ENCODE measurements at regions not wholly inside any gene's neighbourhood (a gene's known extent, or its start where the extent isn't known, plus 50 kb on each side); places are given as distances from the start of the nearest gene placed in this dataset.
A peak's percentile ranks its signal among the peaks of the same experiment; 100 is the strongest.

DNA sequence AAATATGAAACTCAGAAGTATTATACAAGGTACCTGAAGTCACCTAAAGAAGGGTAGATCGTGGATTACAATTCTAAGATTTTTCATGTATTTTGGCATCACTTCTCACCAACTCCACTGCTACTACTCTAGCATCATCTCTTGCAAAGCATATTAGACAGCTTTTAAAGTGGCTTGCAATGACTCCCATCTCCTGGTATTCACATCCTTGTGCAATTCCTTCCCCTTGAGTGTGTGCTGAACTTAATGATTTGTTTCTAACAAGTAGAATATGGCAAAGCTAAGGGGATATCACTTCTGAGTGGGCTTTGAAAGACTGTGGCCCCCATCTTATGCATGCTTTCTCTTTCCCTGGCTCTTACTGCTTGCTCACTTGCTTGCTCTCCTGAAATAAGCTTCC, 280.2 kb downstream of the SNX13 start:
- Histone ChIP-seq H2AFZ (no peak overlapping the region), H3K9me3 (ENCODE audit: insufficient read depth, low read depth) (0 out of 2 replicates have a peak, but pooled peaks cover 5% of the 10 kb centered on the region), H3K36me3 (ENCODE audit: low read depth) (no peaks in the 10 kb centered on the region), H3F3A (ENCODE audit: insufficient read depth, low read depth) (no peaks in the 10 kb centered on the region), H3K79me2 (ENCODE audit: low read depth) (no peaks in the 10 kb centered on the region), H3K4me1 (replicated peaks; ENCODE audit: insufficient read depth) (peaks cover 9% of the 10 kb centered on the region; the same call in 1 of the 2 replicates), H3K4me3 (no peak overlapping the region), H3K27ac (no peak overlapping the region), H3K9me2 (ENCODE audit: insufficient read depth) (no peaks in the 10 kb centered on the region), H3K27me3 (ENCODE audit: insufficient read depth, low read depth) (no peaks in the 10 kb centered on the region), H4K20me1 (ENCODE audit: insufficient read depth) (no peaks in the 10 kb centered on the region), H3K4me2 (no peak overlapping the region)
- no peak for DNase-seq
- CTCF ChIA-PET: no interaction called here
- no peak for TF ChIP-seq EZH2 (IDR thresholded peaks at IDR 0.05; ENCODE audit: low read depth)
- TF ChIP-seq, protein P1, sequence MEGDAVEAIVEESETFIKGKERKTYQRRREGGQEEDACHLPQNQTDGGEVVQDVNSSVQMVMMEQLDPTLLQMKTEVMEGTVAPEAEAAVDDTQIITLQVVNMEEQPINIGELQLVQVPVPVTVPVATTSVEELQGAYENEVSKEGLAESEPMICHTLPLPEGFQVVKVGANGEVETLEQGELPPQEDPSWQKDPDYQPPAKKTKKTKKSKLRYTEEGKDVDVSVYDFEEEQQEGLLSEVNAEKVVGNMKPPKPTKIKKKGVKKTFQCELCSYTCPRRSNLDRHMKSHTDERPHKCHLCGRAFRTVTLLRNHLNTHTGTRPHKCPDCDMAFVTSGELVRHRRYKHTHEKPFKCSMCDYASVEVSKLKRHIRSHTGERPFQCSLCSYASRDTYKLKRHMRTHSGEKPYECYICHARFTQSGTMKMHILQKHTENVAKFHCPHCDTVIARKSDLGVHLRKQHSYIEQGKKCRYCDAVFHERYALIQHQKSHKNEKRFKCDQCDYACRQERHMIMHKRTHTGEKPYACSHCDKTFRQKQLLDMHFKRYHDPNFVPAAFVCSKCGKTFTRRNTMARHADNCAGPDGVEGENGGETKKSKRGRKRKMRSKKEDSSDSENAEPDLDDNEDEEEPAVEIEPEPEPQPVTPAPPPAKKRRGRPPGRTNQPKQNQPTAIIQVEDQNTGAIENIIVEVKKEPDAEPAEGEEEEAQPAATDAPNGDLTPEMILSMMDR (conservative IDR thresholded peaks at IDR 0.05): no peak
- POLR2A ChIA-PET (ENCODE audit: unreplicated experiment): no interaction called here
- intact Hi-C loops (cut with micrococcal nuclease; ENCODE audit: unreplicated experiment): no loop called here
- no TSS peak for BruUV-seq (replicated peaks)

DNA sequence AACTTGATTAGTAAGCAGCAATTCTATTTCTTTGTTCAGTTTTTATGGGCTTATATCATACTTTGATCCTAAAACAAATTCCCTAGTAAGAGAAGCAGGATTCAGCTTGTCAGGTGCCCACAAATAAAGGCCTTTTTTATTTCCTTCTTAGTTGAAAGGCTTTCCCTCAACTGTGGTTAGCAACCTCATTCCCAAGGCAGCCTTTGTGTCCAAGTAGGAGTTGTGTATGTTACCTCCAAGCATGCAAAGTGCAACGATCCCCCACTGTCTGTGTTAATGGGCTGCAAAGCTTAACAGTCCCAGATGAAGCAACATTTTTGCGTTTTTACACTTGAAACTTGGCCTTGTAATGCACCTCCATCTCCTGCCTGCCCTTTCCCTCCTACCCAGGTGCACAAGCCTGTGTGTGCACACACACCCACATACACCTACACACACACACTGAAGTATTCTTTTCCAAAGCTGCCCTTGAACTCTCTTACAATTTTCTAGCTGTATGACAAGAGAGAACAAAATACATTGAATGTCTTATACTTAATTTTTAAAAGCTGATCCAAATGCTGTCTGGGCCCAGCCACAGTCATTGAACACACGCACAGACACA, 278.2 kb downstream of the SNX13 start:
- Histone ChIP-seq H3K9me3 (ENCODE audit: insufficient read depth, low read depth) (0 out of 2 replicates have a peak, but pooled peaks cover 4% of the 10 kb centered on the region), H3K4me3 (no peak overlapping the region), H2AFZ (no peak overlapping the region), H3K27me3 (ENCODE audit: insufficient read depth, low read depth) (no peaks in the 10 kb centered on the region), H4K20me1 (ENCODE audit: insufficient read depth) (no peaks in the 10 kb centered on the region), H3F3A (ENCODE audit: insufficient read depth, low read depth) (no peaks in the 10 kb centered on the region), H3K4me1 (replicated peaks; ENCODE audit: insufficient read depth) (peaks cover 8% of the 10 kb centered on the region; the same call in 1 of the 2 replicates), H3K27ac (no peak overlapping the region), H3K4me2 (no peak overlapping the region), H3K79me2 (ENCODE audit: low read depth) (no peaks in the 10 kb centered on the region), H3K9me2 (ENCODE audit: insufficient read depth) (no peaks in the 10 kb centered on the region), H3K36me3 (ENCODE audit: low read depth) (no peaks in the 10 kb centered on the region)
- POLR2A ChIA-PET (ENCODE audit: unreplicated experiment): no interaction called here
- intact Hi-C loops (cut with micrococcal nuclease; ENCODE audit: unreplicated experiment): no loop called here
- no TSS peak for BruUV-seq (replicated peaks)
- no peak for DNase-seq
- CTCF ChIA-PET: no interaction called here
- TF ChIP-seq, protein P1 (conservative IDR thresholded peaks at IDR 0.05): no peak
- TF ChIP-seq EZH2 (IDR thresholded peaks at IDR 0.05; ENCODE audit: low read depth): no peak

DNA sequence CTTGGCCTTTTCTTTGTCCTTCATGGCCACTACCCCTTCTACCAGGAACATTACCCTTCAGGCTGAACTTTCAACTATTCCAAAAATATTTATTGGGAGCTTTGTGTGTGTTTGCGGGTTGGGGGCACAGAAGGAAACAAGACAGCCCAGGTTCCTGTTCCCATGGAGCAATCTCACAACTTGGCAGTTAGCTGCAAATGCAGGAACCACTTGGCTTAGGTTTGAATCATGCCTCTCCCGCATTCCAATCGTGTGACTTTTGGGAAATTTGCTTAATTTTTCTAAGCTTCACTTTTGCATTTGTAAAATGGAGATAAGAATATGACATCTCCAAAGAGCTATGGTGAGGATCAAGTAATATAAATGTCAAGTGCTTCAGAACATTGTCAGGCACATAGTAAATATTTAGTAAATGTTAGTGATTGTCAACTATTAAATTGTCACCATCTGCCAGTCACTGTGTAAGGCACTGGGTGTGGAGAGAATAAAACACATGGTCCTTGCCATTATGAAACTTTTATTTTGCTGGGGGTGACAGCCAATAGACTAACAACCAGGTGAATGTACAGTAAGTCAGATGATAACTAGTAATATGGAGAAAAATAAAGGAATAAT, 277.1 kb downstream of the SNX13 start:
- peaks cover 8% of the 10 kb centered on the region; the same call in 1 of the 2 replicates for H3K4me1 ChIP-seq (replicated peaks; ENCODE audit: insufficient read depth)
- H3K4me3 ChIP-seq: no peak overlapping the region
- H4K20me1 ChIP-seq (ENCODE audit: insufficient read depth): no peaks in the 10 kb centered on the region
- no TSS peak for BruUV-seq (replicated peaks)
- intact Hi-C loops (cut with micrococcal nuclease; ENCODE audit: unreplicated experiment): no loop called here
- no peaks in the 10 kb centered on the region for H3F3A ChIP-seq (ENCODE audit: insufficient read depth, low read depth)
- peak in 1 of 2 experiments; percentile 63 for DNase-seq
- no peaks in the 10 kb centered on the region for H3K79me2 ChIP-seq (ENCODE audit: low read depth)
- no peaks in the 10 kb centered on the region for H3K9me3 ChIP-seq (ENCODE audit: insufficient read depth, low read depth)
- ChIA-PET POLR2A (ENCODE audit: unreplicated experiment) (interaction anchor here (0.5 kb wide), 1 partner anchor 187 kb away, joined by 9 read pairs; no protein-coding TSS in a partner anchor), CTCF (interaction anchor here (0.6 kb wide), 1 partner anchor 1814 kb away, joined by 5 read pairs; no protein-coding TSS in a partner anchor)
- H3K4me2 ChIP-seq: no peak overlapping the region
- no peaks in the 10 kb centered on the region for H3K36me3 ChIP-seq (ENCODE audit: low read depth)
- H2AFZ ChIP-seq: no peak overlapping the region
- no peak overlapping the region for H3K27ac ChIP-seq
- H3K9me2 ChIP-seq (ENCODE audit: insufficient read depth): no peaks in the 10 kb centered on the region
- no peaks in the 10 kb centered on the region for H3K27me3 ChIP-seq (ENCODE audit: insufficient read depth, low read depth)
- no peak for TF ChIP-seq EZH2 (IDR thresholded peaks at IDR 0.05; ENCODE audit: low read depth)
- TF ChIP-seq, protein P1 (conservative IDR thresholded peaks at IDR 0.05): no peak

All from PC-9 (cell line).